Chondrocyte (in vitro differentiated cells): ENCODE measurements at regions not wholly inside any gene's neighbourhood (a gene's known extent, or its start where the extent isn't known, plus 50 kb on each side); places are given as distances from the start of the nearest gene placed in this dataset.

ENCODE experiments used
- DNase-seq: peaks from one replicate; pipeline ENCODE4 v3.0.0; 2021; ENCODE audit warnings: mixed read lengths, low spot score
- H3K27ac Mint-ChIP-seq: one replicate; pipeline ENCODE4 v1.8.0; 2021; ENCODE audit warnings: mild to moderate bottlenecking, moderate library complexity, mixed read lengths; ENCODE audit not compliant: unreplicated experiment
- H3K27me3 Mint-ChIP-seq: 2 replicates; pipeline ENCODE4 v1.8.0; 2021; ENCODE audit warnings: low read depth, mixed read lengths
- H3K36me3 Mint-ChIP-seq: 2 replicates; pipeline ENCODE4 v1.8.0; 2021; ENCODE audit warnings: low read depth, mixed read lengths
- H3K4me1 Mint-ChIP-seq: 2 replicates; pipeline ENCODE4 v1.8.0; 2021; ENCODE audit warnings: low read depth, mild to moderate bottlenecking, mixed read lengths
- H3K4me3 Mint-ChIP-seq: one replicate; pipeline ENCODE4 v1.8.0; 2021; ENCODE audit warnings: mild to moderate bottlenecking, moderate library complexity, mixed read lengths; ENCODE audit not compliant: unreplicated experiment
- H3K9me3 Mint-ChIP-seq: 2 replicates; pipeline ENCODE4 v1.8.0; 2021; ENCODE audit warnings: low read depth, mixed read lengths
- CTCF ChIP-seq: fragments of 200-600 bp; sonication (generic); IDR thresholded peaks from 2 replicates; pipeline ENCODE4 v1.5.0; 2021; ENCODE audit warnings: antibody characterized with exemption, mild to moderate bottlenecking, moderate library complexity

GRCh38 chr3:170776887-170777563 lies 93.0 kb downstream of the RPL22L1 start:
- Mint-ChIP-seq H3K27me3 (no peaks in the 10 kb centered on the region), H3K4me1 (peaks cover 5% of the 10 kb centered on the region), H3K36me3 (peaks cover 3% of the 10 kb centered on the region), H3K9me3 (no peaks in the 10 kb centered on the region), H3K4me3 (no peak overlapping the region), H3K27ac (no peak overlapping the region)
- no peak for DNase-seq
- no peak for TF ChIP-seq CTCF

GRCh38 chr3:170773682-170774425 lies 96.1 kb downstream of the RPL22L1 start:
- no peak for DNase-seq
- no peak for TF ChIP-seq CTCF
- no peaks in the 10 kb centered on the region for H3K9me3 Mint-ChIP-seq
- no peak overlapping the region for H3K27ac Mint-ChIP-seq
- H3K4me1 Mint-ChIP-seq: peaks cover 14% of the 10 kb centered on the region
- no peaks in the 10 kb centered on the region for H3K27me3 Mint-ChIP-seq
- peaks cover 3% of the 10 kb centered on the region for H3K36me3 Mint-ChIP-seq
- H3K4me3 Mint-ChIP-seq: no peak overlapping the region

- no peaks in the 10 kb centered on the region for H3K9me3 Mint-ChIP-seq
- peaks cover 24% of the 10 kb centered on the region for H3K4me1 Mint-ChIP-seq
- H3K27me3 Mint-ChIP-seq: no peaks in the 10 kb centered on the region
- no peak overlapping the region for H3K27ac Mint-ChIP-seq
- TF ChIP-seq CTCF: no peak
- H3K4me3 Mint-ChIP-seq: no peak overlapping the region
- DNase-seq: no peak
- no peaks in the 10 kb centered on the region for H3K36me3 Mint-ChIP-seq
These were observed 97.8 kb downstream of the RPL22L1 start for GRCh38 chr3:170772175-170772574.

GRCh38 chr3:170768334-170768801 lies 101.6 kb downstream of the RPL22L1 start:
- Mint-ChIP-seq H3K4me3 (no peak overlapping the region), H3K27ac (no peak overlapping the region), H3K4me1 (peaks cover 24% of the 10 kb centered on the region)

GRCh38 chr3:170767576-170767941 lies 102.4 kb downstream of the RPL22L1 start:
- TF ChIP-seq CTCF: no peak
- Mint-ChIP-seq H3K4me3 (no peak overlapping the region), H3K36me3 (no peaks in the 10 kb centered on the region), H3K4me1 (peaks cover 24% of the 10 kb centered on the region), H3K9me3 (no peaks in the 10 kb centered on the region), H3K27ac (no peak overlapping the region), H3K27me3 (no peaks in the 10 kb centered on the region)
- DNase-seq: no peak

More at GRCh38 chr3:170768334-170768801, 101.6 kb downstream of the RPL22L1 start:
- no peak for DNase-seq
- Mint-ChIP-seq H3K36me3 (no peaks in the 10 kb centered on the region), H3K27me3 (no peaks in the 10 kb centered on the region), H3K9me3 (no peaks in the 10 kb centered on the region)
- no peak for TF ChIP-seq CTCF
